Mesothelial cell of epicardium (in vitro differentiated cells): ENCODE measurements at regions not wholly inside any gene's neighbourhood (a gene's known extent, or its start where the extent isn't known, plus 50 kb on each side); places are given as distances from the start of the nearest gene placed in this dataset.
"Not testable (repeated sequence)": the region's sequence is repeated elsewhere in the genome, so short reads cannot be mapped to it uniquely, and the experiment has no call there.

ENCODE experiments used
- DNase-seq, 2 experiments: peaks; one replicate each; pipeline ENCODE4 v3.0.0; 2021; ENCODE audit warnings: low spot score in 2 of 2; ENCODE audit not compliant: unreplicated experiment in 2 of 2
- H3K27ac Mint-ChIP-seq: 2 replicates; pipeline ENCODE4 v1.8.0; 2021; ENCODE audit warnings: mixed read lengths
- H3K27me3 Mint-ChIP-seq: 2 replicates; pipeline ENCODE4 v1.8.0; 2021; ENCODE audit warnings: low read depth, mixed read lengths
- H3K36me3 Mint-ChIP-seq: 2 replicates; pipeline ENCODE4 v1.8.0; 2021; ENCODE audit warnings: mixed read lengths
- H3K4me1 Mint-ChIP-seq: 2 replicates; pipeline ENCODE4 v1.8.0; 2021; ENCODE audit warnings: mixed read lengths
- H3K4me3 Mint-ChIP-seq: 2 replicates; pipeline ENCODE4 v1.8.0; 2021; ENCODE audit warnings: mild to moderate bottlenecking, moderate library complexity, mixed read lengths
- H3K9me3 Mint-ChIP-seq: 2 replicates; pipeline ENCODE4 v1.8.0; 2021; ENCODE audit warnings: mixed read lengths
- CTCF ChIP-seq: fragments of 200-600 bp; sonication (generic); IDR thresholded peaks from one replicate; pipeline ENCODE4 v1.5.0; 2021; ENCODE audit warnings: antibody characterized with exemption; ENCODE audit not compliant: unreplicated experiment

GRCh38 chr2:180246268-180246667 is 239.2 kb upstream of the CWC22 start:
- Mint-ChIP-seq H3K4me3 (no peak overlapping the region), H3K4me1 (no peaks in the 10 kb centered on the region), H3K27me3 (no peaks in the 10 kb centered on the region), H3K36me3 (no peaks in the 10 kb centered on the region), H3K27ac (no peak overlapping the region), H3K9me3 (peaks cover 7% of the 10 kb centered on the region)
- no peak for DNase-seq
- TF ChIP-seq CTCF: no peak

- TF ChIP-seq CTCF: no peak
- Mint-ChIP-seq H3K4me1 (no peaks in the 10 kb centered on the region), H3K27me3 (no peaks in the 10 kb centered on the region), H3K27ac (no peak overlapping the region), H3K36me3 (no peaks in the 10 kb centered on the region), H3K4me3 (no peak overlapping the region), H3K9me3 (peaks cover 7% of the 10 kb centered on the region)
- DNase-seq: no peak
Observed at GRCh38 chr2:180240774-180241173, 233.7 kb upstream of the CWC22 start.

- H3K27me3 Mint-ChIP-seq: no peaks in the 10 kb centered on the region
- peaks cover 4% of the 10 kb centered on the region for H3K9me3 Mint-ChIP-seq
- H3K27ac Mint-ChIP-seq: no peak overlapping the region
- H3K4me1 Mint-ChIP-seq: no peaks in the 10 kb centered on the region
- H3K36me3 Mint-ChIP-seq: no peaks in the 10 kb centered on the region
- no peak for DNase-seq
- no peak for TF ChIP-seq CTCF
- H3K4me3 Mint-ChIP-seq: no peak overlapping the region
Observed at GRCh38 chr2:180238729-180239128, 231.6 kb upstream of the CWC22 start.

GRCh38 chr2:180236061-180236460 is 229.0 kb upstream of the CWC22 start:
- H3K27me3 Mint-ChIP-seq, H3K27ac Mint-ChIP-seq, H3K9me3 Mint-ChIP-seq, DNase-seq, H3K4me1 Mint-ChIP-seq, H3K4me3 Mint-ChIP-seq, H3K36me3 Mint-ChIP-seq: not testable (repeated sequence)

- H3K27ac Mint-ChIP-seq, H3K27me3 Mint-ChIP-seq, H3K4me3 Mint-ChIP-seq, H3K36me3 Mint-ChIP-seq, H3K4me1 Mint-ChIP-seq, DNase-seq, H3K9me3 Mint-ChIP-seq: not testable (repeated sequence)
Observed at GRCh38 chr2:180235506-180235905, 228.4 kb upstream of the CWC22 start.

GRCh38 chr2:180234991-180235390 is 227.9 kb upstream of the CWC22 start:
- not testable (repeated sequence) for H3K27ac Mint-ChIP-seq, H3K4me3 Mint-ChIP-seq, H3K9me3 Mint-ChIP-seq, H3K36me3 Mint-ChIP-seq, H3K27me3 Mint-ChIP-seq, DNase-seq, H3K4me1 Mint-ChIP-seq

GRCh38 chr2:180231015-180231414 is 223.9 kb upstream of the CWC22 start:
- Mint-ChIP-seq H3K4me3 (no peak overlapping the region), H3K4me1 (peaks cover 2% of the 10 kb centered on the region), H3K9me3 (peaks cover 4% of the 10 kb centered on the region), H3K27me3 (no peaks in the 10 kb centered on the region), H3K27ac (no peak overlapping the region), H3K36me3 (no peaks in the 10 kb centered on the region)
- no peak for TF ChIP-seq CTCF
- DNase-seq: no peak
